IMR-90 (cell line): ENCODE measurements at regions not wholly inside any gene's neighbourhood (a gene's known extent, or its start where the extent isn't known, plus 50 kb on each side); places are given as distances from the start of the nearest gene placed in this dataset.

Source experiments
- ATAC-seq: fragments of 200-7000 bp; cut with Tn5 transposase; 2 replicates; pipeline ENCODE4 v1.9.1; 2020; ENCODE audit warnings: low read depth, mild to moderate bottlenecking, moderate library complexity
- BruUV-seq: library from RNA; stranded (reverse); fragments of 400-500 nt; replicated peaks from 2 replicates; lab custom pipeline; 2021; lab: Mats Ljungman, UMichigan
- CTCF ChIA-PET: fragments of 300-600 bp; formaldehyde crosslinking; extraction: SDS; loops from one replicate; lab custom pipeline; 2021; ENCODE audit warnings: antibody characterized with exemption; lab: Yijun Ruan, JAX
- POLR2A ChIA-PET: fragments of 300-600 bp; sonication (Branson Sonifier 250); formaldehyde crosslinking; loops from one replicate; lab custom pipeline; 2022; ENCODE audit warnings: antibody characterized with exemption; ENCODE audit not compliant: unreplicated experiment; lab: Charles Lee
- DNase-seq: peaks from one replicate; pipeline ENCODE4 v3.0.0; 2013
- H2AFZ ChIP-seq: replicated peaks from 2 replicates; pipeline ENCODE3; 2013; ENCODE audit warnings: low read length, mild to moderate bottlenecking; ENCODE audit not compliant: poor library complexity
- H2AK5ac ChIP-seq: 2 replicates; pipeline ENCODE4 v1.6.1; 2013; ENCODE audit warnings: low read depth, low read length, inconsistent platforms
- H2AK9ac ChIP-seq: replicated peaks from 2 replicates; pipeline ENCODE3; 2013; ENCODE audit warnings: mild to moderate bottlenecking, low read depth, low read length, moderate library complexity; ENCODE audit not compliant: poor library complexity
- H2BK120ac ChIP-seq: 2 replicates; pipeline ENCODE4 v1.6.1; 2013; ENCODE audit warnings: low read depth, low read length, inconsistent platforms
- H2BK15ac ChIP-seq: 3 replicates; pipeline ENCODE4 v1.6.1; 2013; ENCODE audit warnings: low read depth, low read length, inconsistent platforms
- H2BK20ac ChIP-seq: 2 replicates; pipeline ENCODE4 v1.6.1; 2013; ENCODE audit warnings: low read depth, mild to moderate bottlenecking, inconsistent platforms, low read length, moderate library complexity
- H2BK5ac ChIP-seq: 2 replicates; pipeline ENCODE4 v1.6.1; 2013; ENCODE audit warnings: mild to moderate bottlenecking, low read depth, low read length, inconsistent platforms; ENCODE audit not compliant: poor library complexity, severe bottlenecking
- H3K14ac ChIP-seq: replicated peaks from 2 replicates; pipeline ENCODE4 v1.6.1; 2013; ENCODE audit warnings: low read depth, low read length, inconsistent platforms
- H3K18ac ChIP-seq: 2 replicates; pipeline ENCODE4 v1.6.1; 2013; ENCODE audit warnings: low read depth, low read length, control low read depth
- H3K23ac ChIP-seq: 2 replicates; pipeline ENCODE4 v1.6.1; 2013; ENCODE audit warnings: low read depth, low read length, inconsistent platforms
- H3K27ac ChIP-seq: 2 replicates; pipeline ENCODE4 v1.5.1; 2013; ENCODE audit warnings: mild to moderate bottlenecking, control low read depth, low read length; ENCODE audit not compliant: insufficient read depth
- H3K27me3 ChIP-seq: 2 replicates; pipeline ENCODE4 v1.6.1; 2013; ENCODE audit warnings: low read length; ENCODE audit not compliant: control insufficient read depth, insufficient read depth
- H3K36me3 ChIP-seq: 2 replicates; pipeline ENCODE4 v1.6.1; 2013; ENCODE audit warnings: low read length, mixed read lengths; ENCODE audit not compliant: control insufficient read depth, insufficient read depth
- H3K4ac ChIP-seq: 2 replicates; pipeline ENCODE4 v1.6.1; 2013; ENCODE audit warnings: low read depth, low read length, inconsistent platforms
- H3K4me1 ChIP-seq: 2 replicates; pipeline ENCODE4 v1.6.1; 2013; ENCODE audit warnings: low read length, mixed read lengths; ENCODE audit not compliant: control insufficient read depth, insufficient read depth
- H3K4me2 ChIP-seq: 2 replicates; pipeline ENCODE4 v1.6.1; 2013; ENCODE audit warnings: low read depth, mild to moderate bottlenecking, control low read depth, low read length, moderate library complexity
- H3K4me3 ChIP-seq: 2 replicates; pipeline ENCODE4 v1.5.1; 2013; ENCODE audit warnings: low read depth, mild to moderate bottlenecking, control low read depth, low read length, moderate library complexity; ENCODE audit not compliant: insufficient read depth
- H3K56ac ChIP-seq: 2 replicates; pipeline ENCODE4 v1.6.1; 2013; ENCODE audit warnings: low read length, inconsistent platforms; ENCODE audit not compliant: insufficient read depth; ENCODE audit errors: extremely low read depth
- H3K79me1 ChIP-seq, 2 experiments: 2 replicates each; pipeline ENCODE4 v1.6.1; 2013; ENCODE audit warnings: low read length in 2 of 2, inconsistent platforms in 1 of 2, low read depth in 1 of 2
- H3K9ac ChIP-seq: 2 replicates; pipeline ENCODE4 v1.6.1; 2013; ENCODE audit warnings: low read depth, low read length, control low read depth
- H3K9me1 ChIP-seq: 2 replicates; pipeline ENCODE4 v1.6.1; 2013; ENCODE audit warnings: low read length, inconsistent platforms; ENCODE audit not compliant: insufficient read depth
- H3K9me3 ChIP-seq: 2 replicates; pipeline ENCODE4 v1.6.1; 2013; ENCODE audit warnings: low read length; ENCODE audit not compliant: control insufficient read depth, insufficient read depth
- H4K20me1 ChIP-seq: 2 replicates; pipeline ENCODE4 v1.6.1; 2013; ENCODE audit warnings: low read length, inconsistent platforms; ENCODE audit not compliant: insufficient read depth
- H4K5ac ChIP-seq: 2 replicates; pipeline ENCODE4 v1.6.1; 2013; ENCODE audit warnings: mild to moderate bottlenecking, low read depth, low read length, control low read depth
- H4K8ac ChIP-seq, 2 experiments: 2 replicates each; pipeline ENCODE4 v1.6.1; 2013; ENCODE audit warnings: low read depth in 2 of 2, low read length in 2 of 2, control low read depth in 1 of 2, inconsistent platforms in 1 of 2
- H4K91ac ChIP-seq: 2 replicates; pipeline ENCODE4 v1.6.1; 2013; ENCODE audit warnings: low read depth, low read length, inconsistent platforms; ENCODE audit not compliant: insufficient read depth
- BHLHE40 ChIP-seq: fragments of 150-350 bp; IDR thresholded peaks from 2 replicates; pipeline ENCODE4 v1.6.1; 2016; ENCODE audit warnings: mild to moderate bottlenecking, low read depth, low read length
- CEBPB ChIP-seq: IDR thresholded peaks from 2 replicates; pipeline ENCODE4 v1.6.1; 2012; ENCODE audit warnings: low read depth, low read length, improper control_type of control experiment
- CHD1 ChIP-seq: IDR thresholded peaks from 2 replicates; pipeline ENCODE4 v1.6.1; 2012; ENCODE audit warnings: low read depth, low read length, improper control_type of control experiment
- FOS ChIP-seq: fragments of 150-350 bp; IDR thresholded peaks from 2 replicates; pipeline ENCODE4 v1.6.1; 2016; ENCODE audit warnings: low read depth, low read length
- MAFK ChIP-seq: IDR thresholded peaks from 2 replicates; pipeline ENCODE4 v1.6.1; 2012; ENCODE audit warnings: low read depth, low read length, improper control_type of control experiment
- MAZ ChIP-seq: IDR thresholded peaks from 2 replicates; pipeline ENCODE4 v1.6.1; 2012; ENCODE audit warnings: low read depth, mild to moderate bottlenecking, low read length, improper control_type of control experiment, moderate library complexity, borderline replicate concordance
- MXI1 ChIP-seq: IDR thresholded peaks from 2 replicates; pipeline ENCODE4 v1.6.1; 2012; ENCODE audit warnings: low read depth, mild to moderate bottlenecking, low read length, moderate library complexity, borderline replicate concordance
- NFE2L2 ChIP-seq: fragments of 150-350 bp; IDR thresholded peaks from 2 replicates; pipeline ENCODE4 v1.6.1; 2016; ENCODE audit warnings: low read depth, mild to moderate bottlenecking, low read length
- POLR2A ChIP-seq: IDR thresholded peaks from 2 replicates; pipeline ENCODE4 v1.6.1; 2012; ENCODE audit warnings: mild to moderate bottlenecking, low read depth, low read length
- RAD21 ChIP-seq: IDR thresholded peaks from 2 replicates; pipeline ENCODE4 v1.6.1; 2012; ENCODE audit warnings: low read length, improper control_type of control experiment
- RCOR1 ChIP-seq: IDR thresholded peaks from 2 replicates; pipeline ENCODE4 v1.6.1; 2012; ENCODE audit warnings: mild to moderate bottlenecking, low read length, improper control_type of control experiment; ENCODE audit not compliant: insufficient replicate concordance
- RFX5 ChIP-seq: IDR thresholded peaks from 2 replicates; pipeline ENCODE4 v1.8.0; 2012; ENCODE audit warnings: low read depth, mild to moderate bottlenecking, low read length, moderate library complexity
- SMC3 ChIP-seq: fragments of 150-350 bp; IDR thresholded peaks from 2 replicates; pipeline ENCODE4 v1.6.1; 2016; ENCODE audit warnings: low read depth, mild to moderate bottlenecking, antibody characterized with exemption, low read length, moderate library complexity
- USF2 ChIP-seq: fragments of 150-350 bp; IDR thresholded peaks from 2 replicates; pipeline ENCODE4 v1.6.1; 2017; ENCODE audit warnings: mild to moderate bottlenecking, antibody characterized with exemption, low read length, low read depth
- WGBS, 2 experiments: methylation state at CpG; one replicate each; pipeline versions ENCODE4 v1.1.5 to v1.1.7; 2013; ENCODE audit warnings: missing lambda C conversion rate in 2 of 2; ENCODE audit not compliant: insufficient read length in 1 of 2; ENCODE audit errors: extremely low coverage in 2 of 2; 5-methylcytosine and 5-hydroxymethylcytosine counted together
- dilution Hi-C: fragments of 300-500 bp; cut with HindIII; formaldehyde crosslinking; loops from one replicate; pipeline ENCODE4 v1.14.3; 2018; ENCODE audit warnings: low sequenced_read_pairs; ENCODE audit not compliant: unreplicated experiment
- in situ Hi-C: fragments of 300-500 bp; cut with MboI; formaldehyde crosslinking; loops from 3 replicates; pipeline ENCODE4 v1.14.3; 2019; ENCODE audit warnings: low sequenced_read_pairs, inconsistent platforms, mixed read lengths
- intact Hi-C: fragments of 100-400 bp; cut with micrococcal nuclease; formaldehyde crosslinking; loops from 2 replicates; pipeline ENCODE4 v1.10.0; 2022
- TF ChIP-seq, protein P1 (sequence below): conservative IDR thresholded peaks from 2 replicates; pipeline ENCODE4 v1.5.1; 2012; ENCODE audit warnings: mild to moderate bottlenecking, low read depth, low read length, improper control_type of control experiment
- TF ChIP-seq, protein P2 (sequence below): fragments of 150-350 bp; IDR thresholded peaks from 2 replicates; pipeline ENCODE4 v1.6.1; 2016; ENCODE audit warnings: low read depth, mild to moderate bottlenecking, low read length, moderate library complexity, borderline replicate concordance

DNA sequence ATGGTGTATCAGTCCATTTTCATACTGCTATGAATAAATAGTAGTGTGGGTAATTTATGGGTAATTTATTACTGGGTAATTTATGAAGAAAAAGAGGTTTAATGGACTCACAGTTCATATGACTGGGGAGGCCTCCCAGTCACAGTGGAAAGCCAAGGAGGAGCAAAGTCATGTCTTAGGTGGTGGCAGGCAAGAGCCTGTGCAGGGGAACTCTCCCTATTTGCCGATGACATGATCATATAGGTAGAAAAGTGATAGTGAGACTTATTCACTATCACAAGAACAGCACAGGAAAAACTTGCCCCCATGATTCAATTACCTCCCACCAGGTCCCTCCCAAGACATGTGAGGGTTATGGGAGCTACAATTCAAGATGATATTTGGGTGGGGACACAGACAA is 1137.7 kb downstream of the UQCRFS1 start:
- Histone ChIP-seq H2AFZ (no peak overlapping the region), H3K23ac (no peak overlapping the region), H2BK5ac (no peak overlapping the region), H4K20me1 (no peaks in the 10 kb centered on the region), H3K14ac (no peak overlapping the region), H2AK9ac (no peak overlapping the region), H2AK5ac (no peak overlapping the region), H3K4me2 (no peak overlapping the region), H2BK15ac (no peak overlapping the region), H3K9me1 (no peaks in the 10 kb centered on the region), H3K18ac (no peak overlapping the region), H3K36me3 (no peaks in the 10 kb centered on the region), H2BK20ac (no peak overlapping the region), H3K9me3 (peaks cover 24% of the 10 kb centered on the region), H4K5ac (no peak overlapping the region), H3K27ac (no peak overlapping the region), H2BK120ac (no peak overlapping the region), H4K91ac (no peak overlapping the region), H3K79me1 (no peaks in the 10 kb centered on the region), H3K9ac (no peak overlapping the region), H3K27me3 (no peaks in the 10 kb centered on the region), H3K56ac (no peak overlapping the region), H3K4me1 (no peaks in the 10 kb centered on the region), H3K4ac (no peak overlapping the region), H3K4me3 (no peak overlapping the region), H4K8ac (no peak overlapping the region)
- WGBS, 2 experiments, result no CpG with 5 or more reads among the region's 1 CpG
- TF ChIP-seq RFX5 (no peak), MAZ (no peak), SMC3 (no peak), BHLHE40 (no peak), POLR2A (no peak), MAFK (no peak), CHD1 (no peak), CEBPB (no peak), RCOR1 (no peak), NFE2L2 (no peak), RAD21 (no peak), USF2 (no peak), MXI1 (no peak), FOS (no peak)
- TF ChIP-seq, protein P1, sequence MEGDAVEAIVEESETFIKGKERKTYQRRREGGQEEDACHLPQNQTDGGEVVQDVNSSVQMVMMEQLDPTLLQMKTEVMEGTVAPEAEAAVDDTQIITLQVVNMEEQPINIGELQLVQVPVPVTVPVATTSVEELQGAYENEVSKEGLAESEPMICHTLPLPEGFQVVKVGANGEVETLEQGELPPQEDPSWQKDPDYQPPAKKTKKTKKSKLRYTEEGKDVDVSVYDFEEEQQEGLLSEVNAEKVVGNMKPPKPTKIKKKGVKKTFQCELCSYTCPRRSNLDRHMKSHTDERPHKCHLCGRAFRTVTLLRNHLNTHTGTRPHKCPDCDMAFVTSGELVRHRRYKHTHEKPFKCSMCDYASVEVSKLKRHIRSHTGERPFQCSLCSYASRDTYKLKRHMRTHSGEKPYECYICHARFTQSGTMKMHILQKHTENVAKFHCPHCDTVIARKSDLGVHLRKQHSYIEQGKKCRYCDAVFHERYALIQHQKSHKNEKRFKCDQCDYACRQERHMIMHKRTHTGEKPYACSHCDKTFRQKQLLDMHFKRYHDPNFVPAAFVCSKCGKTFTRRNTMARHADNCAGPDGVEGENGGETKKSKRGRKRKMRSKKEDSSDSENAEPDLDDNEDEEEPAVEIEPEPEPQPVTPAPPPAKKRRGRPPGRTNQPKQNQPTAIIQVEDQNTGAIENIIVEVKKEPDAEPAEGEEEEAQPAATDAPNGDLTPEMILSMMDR, result no peak
- TF ChIP-seq, protein P2, sequence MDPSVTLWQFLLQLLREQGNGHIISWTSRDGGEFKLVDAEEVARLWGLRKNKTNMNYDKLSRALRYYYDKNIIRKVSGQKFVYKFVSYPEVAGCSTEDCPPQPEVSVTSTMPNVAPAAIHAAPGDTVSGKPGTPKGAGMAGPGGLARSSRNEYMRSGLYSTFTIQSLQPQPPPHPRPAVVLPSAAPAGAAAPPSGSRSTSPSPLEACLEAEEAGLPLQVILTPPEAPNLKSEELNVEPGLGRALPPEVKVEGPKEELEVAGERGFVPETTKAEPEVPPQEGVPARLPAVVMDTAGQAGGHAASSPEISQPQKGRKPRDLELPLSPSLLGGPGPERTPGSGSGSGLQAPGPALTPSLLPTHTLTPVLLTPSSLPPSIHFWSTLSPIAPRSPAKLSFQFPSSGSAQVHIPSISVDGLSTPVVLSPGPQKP, result no peak
- ATAC-seq, result no peak
- in situ Hi-C loops, result no loop called here
- no TSS peak for BruUV-seq
- intact Hi-C loops, result no loop called here
- ChIA-PET CTCF (no interaction called here), POLR2A (no interaction called here)
- DNase-seq, result no peak
- dilution Hi-C loops, result no loop called here
